ENCODE measurements at regions not wholly inside any gene's neighbourhood (a gene's known extent, or its start where the extent isn't known, plus 50 kb on each side); places are given as distances from the start of the nearest gene placed in this dataset.
"Not testable (repeated sequence)": the region's sequence is repeated elsewhere in the genome, so short reads cannot be mapped to it uniquely, and the experiment has no call there.

DNA sequence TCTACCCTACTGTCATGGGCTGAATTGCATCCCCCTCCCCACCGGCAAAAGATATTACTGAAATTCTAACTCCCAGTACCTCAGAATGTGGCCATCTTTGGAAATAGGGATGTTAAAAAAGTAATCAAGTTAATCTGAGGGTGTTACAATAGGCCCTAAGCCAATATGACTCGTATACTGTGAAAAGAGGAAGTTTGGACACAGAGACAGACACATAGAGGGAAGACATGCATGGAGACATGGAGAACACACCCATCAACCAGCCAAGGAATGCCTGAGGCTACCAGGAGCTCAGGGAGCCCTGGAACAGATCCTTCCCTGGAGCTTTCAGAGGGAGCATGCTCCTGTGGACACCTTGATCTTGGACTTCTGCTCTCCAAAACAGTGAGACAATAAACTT lies 138.2 kb upstream of the ADO start:
- DNase-seq, result no peak

DNA sequence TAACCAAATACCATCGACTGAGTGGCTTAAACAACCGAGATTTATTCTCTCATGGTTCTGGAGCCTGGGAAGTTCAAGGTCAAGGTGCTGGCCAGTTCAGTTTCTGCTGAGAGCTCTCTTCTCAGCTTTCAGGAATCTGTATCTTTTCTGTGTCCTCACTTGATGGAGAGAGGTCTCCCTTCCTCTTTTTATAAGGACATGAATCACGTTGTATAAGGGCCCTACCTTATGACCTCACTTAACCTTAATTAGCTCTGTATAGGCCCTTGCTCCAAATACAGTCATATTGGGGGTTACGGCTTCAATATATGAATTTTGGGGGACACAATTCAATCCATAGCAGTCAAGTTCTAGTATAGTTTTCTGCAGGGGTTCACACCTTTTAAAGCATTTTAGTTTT lies 135.2 kb upstream of the ADO start:
- no peak for DNase-seq

DNA sequence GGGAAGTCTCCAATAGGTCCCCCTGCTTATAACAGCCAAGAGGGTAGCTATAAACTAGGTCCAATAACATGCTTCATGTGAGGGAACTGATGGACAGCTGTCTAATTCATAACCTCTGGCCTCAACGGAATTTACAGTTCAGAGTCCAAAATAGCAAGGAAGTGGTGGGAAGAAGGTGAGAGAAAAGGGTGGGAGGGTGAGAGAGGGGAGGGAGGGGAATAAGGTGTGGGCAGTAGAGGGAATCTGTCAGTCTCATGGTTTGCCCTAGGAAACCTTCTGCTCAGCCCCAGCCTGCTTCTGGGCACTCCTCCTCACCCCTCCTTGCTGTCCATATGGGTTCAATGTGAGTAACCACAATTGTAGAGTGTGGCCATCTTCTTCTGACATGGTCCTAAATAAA lies 133.4 kb upstream of the ADO start:
- no peak for DNase-seq

DNA sequence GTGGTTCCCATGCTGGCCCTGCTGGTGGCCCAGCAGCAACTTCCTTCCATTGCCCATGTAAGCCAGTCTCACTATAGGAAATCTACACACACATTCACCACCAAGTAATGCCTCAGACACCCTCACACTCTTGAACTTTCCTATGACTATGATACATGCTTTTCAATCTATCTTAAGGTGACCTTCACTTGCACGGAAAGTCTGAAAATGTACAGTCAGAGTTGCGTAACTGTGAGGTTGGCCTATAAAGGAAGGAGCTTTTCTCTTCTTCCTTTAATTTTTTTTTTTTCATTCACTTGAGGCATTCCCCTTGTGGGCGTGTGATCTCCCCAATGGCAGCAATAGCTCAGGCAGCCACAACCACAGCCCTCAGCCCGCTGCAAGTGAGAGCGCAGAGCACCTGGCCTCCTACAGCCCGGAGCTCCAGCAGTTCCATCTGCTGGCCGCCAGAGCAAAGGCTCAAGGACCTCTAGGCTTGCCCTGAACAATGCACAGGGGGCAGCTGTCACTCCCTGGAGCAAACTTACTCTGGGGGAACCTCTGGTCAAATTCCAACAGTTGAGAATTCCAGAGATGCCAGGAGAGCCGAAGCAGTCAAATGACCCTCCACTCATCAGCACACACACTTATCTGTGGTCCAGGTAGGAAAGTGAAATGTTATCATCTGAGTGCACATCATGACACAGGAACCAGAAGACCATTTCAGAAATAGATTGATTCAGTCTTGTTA lies 123.1 kb upstream of the ADO start:
- peak; percentile 73 to 77 for DNase-seq

DNA sequence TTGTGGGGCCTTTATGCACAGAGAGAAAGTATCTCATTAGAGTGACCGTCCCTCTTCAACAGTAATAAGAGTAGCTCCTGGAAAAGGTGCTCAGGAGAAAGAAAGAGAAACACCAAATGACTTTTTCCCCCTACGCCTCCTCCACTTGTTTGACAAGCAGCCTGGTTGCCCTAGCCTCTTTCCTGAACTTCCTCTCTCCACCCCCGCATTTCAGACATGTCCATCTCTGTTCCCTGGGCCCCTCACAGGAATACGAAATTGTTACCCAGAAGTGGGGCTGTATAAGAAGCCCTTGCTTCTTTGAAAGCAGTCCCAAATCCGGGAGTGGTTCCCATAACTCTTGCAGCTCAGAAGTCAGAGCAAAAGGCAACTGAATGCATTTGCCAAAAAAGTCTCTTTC lies 119.6 kb upstream of the ADO start:
- no peak for DNase-seq

DNA sequence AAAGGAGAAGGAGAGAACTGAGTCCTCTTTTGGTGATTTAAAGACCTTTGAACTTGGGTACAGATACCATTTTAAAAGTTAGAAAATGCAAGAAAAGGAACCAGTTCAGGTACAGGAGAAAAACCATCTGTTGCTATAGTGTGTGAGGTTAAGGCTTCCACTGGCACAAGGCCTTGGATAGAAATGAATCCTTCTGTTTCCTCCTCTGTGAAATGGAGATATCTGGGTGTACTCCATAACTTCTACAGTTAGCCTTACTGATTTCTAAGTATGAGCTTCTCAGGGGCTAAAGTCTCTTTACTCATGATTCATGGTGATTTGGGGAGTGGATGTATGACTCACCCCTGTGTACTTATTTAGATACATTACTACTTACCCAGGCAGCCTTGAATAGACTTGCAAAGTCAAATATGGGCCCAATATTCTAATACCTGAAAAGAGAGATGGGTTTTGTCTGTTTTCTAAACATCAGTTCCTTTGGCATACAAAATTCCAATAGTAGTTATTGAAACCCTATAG lies 117.2 kb upstream of the ADO start:
- DNase-seq, result no peak

DNA sequence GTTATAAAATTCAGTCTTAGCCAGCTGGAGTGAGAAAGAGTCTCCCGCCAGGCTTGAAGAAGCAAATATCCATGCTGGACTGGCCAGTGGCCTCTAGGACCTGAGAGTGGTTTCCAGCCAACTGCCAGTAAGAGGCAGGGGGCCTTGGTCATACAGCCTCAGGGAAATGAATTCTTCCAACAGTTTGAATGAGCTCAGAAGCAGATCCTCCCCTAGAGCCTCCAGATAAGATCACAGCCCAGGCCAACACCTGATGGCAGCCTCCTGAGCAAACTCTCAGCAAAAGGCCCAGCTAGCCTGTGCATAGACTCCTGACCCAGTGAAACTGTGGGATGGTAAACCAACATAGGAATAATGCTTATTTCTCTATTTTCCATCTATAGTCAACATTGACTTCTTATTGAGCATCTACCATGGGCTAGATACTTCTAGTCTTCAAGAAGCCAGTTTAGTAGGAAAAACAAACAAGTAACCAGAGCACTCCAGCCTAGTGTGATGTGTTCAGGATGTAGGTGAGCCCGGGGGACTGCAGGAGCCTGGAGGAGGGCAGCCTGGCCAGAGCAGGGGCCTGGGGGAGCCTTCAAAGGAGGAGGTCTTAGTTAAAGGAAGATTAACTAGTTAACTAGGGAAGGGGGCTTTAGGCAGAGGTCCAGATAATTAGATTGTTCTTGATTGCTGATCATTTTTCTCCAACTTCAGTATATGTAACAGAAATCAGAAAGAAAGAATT lies 115.4 kb upstream of the ADO start:
- DNase-seq, result no peak

DNA sequence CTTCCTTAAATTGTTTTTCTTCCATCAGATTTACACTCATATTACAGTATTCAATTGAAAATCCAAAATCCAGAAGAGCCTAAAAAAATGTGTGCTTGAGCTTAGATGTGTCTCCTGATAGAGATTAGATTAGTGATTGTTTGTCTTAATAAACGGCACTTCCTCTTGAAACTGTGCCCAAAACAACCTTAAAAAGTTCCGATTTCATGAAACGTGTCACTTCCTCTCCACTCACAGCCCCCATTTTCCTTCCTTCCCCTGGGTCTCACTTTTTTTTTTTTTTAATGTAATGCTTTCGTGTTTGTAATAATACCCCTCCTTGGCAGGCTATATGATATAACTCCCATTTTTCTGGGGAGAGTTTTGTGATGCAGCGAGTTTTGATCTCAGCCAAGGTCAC lies 114.8 kb upstream of the ADO start:
- DNase-seq, result peak in 1 of 2 donors; percentile 66

DNA sequence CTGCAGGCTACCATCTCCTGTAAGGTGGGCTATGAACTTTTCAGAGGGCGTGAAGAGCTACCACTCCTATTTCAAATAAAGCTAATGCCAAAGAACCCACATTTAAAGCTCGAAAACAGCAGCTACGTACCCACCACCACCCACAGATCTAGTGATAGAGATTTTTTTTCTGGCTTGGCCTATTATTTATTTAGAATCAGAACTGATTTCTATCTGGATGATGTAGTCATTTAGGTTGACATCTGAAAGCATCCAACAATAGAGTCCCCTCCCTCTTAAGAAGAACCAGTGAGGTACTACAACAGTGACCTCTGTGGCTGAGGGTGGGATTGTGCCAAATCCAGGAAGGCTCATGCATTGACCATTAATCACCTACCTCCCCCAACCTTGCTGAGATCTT lies 113.8 kb upstream of the ADO start:
- peak in 1 of 2 donors; percentile 56 for DNase-seq

DNA sequence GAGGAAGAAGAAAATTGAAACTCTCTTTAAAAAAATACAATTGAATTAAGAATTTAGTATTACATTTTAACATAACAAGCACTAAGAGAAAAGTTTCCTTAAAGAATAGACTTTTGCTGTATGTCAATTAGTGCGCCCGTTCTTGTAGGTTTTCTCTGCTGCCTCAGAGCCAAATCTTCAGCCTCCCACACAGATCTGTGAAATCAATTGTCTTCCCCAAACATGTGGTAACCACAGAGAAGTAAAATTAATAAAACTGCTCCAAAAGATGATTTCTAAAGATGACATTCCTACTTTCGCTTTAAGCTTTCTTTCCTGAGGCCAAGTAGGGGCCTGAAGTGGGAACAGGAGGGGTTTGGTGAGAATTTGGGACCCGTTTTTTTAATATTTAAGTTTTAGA lies 113.2 kb upstream of the ADO start:
- peak in 1 of 2 donors; percentile 14 for DNase-seq

DNA sequence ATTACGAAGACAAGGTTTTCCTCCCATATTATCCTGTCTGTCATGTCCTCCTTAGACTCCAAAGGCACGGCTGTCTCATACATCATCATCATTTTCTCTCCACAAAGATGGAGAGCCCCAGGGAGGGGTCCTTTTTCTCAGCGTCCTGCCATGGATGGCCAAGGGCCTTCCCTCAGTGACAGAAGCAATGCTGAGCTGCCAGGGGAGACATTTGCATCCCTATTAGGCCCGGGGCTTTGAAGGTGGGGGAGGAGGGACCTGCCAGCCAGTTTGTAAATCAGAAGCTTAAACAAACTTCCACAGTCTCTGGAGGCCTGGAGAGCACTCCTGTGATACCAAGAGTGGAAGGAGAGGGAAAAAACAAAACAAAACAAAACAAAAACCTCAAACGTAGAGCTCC lies 112.4 kb upstream of the ADO start:
- DNase-seq, result no peak

DNA sequence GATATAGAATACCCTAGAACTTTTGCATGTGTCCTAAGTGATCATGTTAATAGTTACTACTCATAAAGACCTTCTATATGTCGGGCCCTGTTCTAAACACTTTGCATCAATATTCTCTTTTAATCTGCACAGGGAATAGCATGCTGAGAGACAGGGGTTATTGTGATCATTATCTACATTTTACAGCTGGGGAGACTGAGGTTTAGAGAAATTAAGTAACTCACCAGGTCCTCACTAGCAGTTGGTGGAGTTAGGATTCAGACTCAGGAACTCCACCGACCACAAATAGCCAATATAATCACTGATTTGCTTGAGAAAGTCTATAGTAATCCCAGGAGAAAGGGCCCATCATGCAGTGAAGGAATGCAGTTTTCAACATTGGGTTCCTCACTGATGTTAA lies 111.2 kb upstream of the ADO start:
- DNase-seq, result no peak

DNA sequence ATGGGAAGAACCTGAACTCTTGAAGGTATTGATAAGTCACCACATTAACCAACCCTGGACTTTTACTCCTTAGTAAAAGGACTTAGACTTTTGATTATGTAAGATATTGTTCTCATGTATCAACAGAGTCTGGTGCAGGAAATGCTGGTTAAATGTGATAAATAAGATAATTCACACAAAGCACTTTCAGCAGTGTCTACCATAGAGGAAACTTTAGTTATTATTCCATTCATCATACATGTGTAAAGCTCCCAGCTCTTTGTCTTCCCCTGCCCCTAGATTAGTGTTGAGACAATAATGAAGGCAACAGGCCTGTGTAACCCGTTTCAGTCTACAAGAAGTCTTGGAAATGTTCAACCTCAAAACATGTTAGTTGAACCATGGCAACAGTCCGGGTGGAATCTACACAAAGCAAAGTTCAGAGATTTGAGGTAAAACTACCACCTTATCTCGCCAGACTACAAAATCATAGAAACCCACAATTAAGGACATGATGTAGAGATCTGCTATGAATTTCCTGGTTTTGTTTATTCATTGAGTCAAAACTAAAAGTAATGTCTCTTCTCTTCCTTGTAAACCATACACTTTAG lies 109.9 kb upstream of the ADO start:
- DNase-seq, result peak in 1 of 2 donors; percentile 30

DNA sequence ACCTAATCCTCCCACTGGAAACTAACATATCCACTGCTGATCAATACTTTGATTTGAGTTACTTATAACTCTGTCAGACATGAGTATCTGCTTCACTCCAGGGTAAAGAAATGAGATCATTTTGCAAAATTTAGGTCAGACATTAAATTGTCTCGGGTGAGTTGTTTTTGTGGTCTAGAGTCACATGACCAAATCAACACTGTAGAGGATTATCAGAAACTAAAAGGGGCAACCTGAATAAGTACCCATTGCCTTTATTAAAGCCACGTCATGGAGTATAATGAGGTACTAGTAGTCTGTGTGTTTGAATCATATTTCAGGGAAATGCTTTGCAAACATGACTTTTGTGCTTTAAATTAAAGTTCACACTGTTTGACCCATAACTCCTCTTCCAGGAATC lies 107.7 kb upstream of the ADO start:
- DNase-seq, result peak in 1 of 2 donors; percentile 14

DNA sequence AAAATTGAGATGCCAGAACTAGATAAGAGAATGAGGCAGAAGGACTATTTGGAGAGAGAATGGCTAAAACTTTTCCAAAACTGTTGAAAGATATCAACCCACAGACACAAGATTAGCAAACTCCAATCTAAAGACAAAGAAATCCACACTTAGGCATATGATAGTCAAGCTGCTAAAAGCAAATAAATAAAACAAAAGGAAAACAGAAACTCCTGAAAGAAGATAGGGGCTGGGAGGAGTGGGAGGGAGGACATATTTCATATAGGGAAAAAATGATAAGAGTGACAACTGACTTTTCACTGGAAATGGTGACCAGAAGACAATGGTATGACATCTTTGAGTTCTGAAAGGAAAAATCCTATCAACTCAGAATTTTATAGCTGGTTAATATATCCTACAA lies 105.4 kb upstream of the ADO start:
- no peak for DNase-seq

DNA sequence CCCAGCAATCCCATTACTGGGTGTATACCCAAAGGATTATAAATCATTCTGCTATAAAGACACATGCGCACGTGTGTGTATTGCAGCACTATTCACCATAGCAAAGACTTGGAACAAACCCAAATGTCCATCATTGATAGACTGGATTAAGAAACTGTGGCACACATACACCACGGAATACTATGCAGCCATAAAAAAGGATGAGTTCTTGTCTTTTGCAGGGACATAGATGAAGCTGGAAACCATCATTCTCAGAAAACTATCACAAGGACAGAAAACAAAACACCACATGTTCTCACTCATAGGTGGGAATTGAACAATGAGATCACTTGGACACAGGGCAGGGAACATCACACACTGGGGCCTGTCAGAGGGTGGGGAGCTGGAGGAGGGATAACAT lies 100.4 kb upstream of the ADO start:
- DNase-seq, result not testable (repeated sequence)

DNA sequence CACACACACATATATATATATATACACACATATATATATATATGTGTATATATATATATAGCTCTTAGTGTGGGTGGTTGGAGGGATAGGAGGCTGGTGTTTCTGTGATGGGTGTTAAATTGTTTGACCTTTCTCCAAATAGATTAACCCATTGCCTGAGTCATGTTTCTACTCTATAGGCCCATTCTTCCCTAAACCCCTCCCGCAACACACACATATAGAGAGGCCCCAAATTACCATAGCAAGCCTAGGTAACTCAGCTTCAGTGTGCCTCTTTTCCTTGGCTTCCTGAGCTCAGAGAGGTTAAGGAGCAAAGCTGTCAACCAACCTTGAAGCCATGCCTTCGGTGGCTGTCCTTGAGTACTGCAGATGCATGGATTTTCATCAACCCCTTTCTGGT lies 98.7 kb upstream of the ADO start:
- no peak for DNase-seq

DNA sequence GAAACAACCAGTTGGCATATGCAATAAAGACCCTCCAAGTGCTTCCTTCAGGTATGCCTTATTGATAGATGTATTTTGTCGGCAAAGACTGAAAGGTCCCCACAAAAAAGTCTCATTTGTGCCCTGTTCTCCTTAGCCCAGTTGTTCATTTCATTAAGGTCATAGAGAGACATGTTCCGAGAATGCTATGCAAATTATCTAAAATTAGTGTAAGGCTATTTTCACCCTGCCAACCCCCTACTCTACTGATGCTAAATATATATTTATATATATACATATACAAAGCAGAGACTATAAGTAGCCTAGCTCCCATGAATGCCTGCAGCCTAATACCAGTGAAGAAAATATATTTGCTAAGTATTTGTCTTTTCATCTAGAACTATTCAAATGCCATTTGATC lies 96.7 kb upstream of the ADO start:
- DNase-seq, result no peak

DNA sequence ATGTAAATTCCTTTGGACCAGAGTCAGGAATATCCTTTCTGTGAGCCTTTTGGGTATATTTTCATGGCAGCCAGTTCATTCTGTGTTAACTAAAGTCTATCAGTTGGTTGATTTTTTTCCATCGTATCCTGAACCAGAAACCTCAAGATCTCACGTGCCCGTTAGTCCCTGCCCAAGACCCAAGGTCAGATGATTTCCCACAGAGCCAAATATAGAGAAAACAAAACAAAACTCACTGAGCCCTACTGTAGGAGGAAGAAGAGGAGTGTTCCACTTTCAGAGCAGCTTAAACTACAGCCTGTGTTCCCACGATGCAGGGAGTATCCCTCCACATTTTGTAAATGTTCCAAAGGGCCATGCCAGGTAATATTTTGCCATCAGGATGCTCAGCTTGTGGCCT lies 96.0 kb upstream of the ADO start:
- no peak for DNase-seq

DNA sequence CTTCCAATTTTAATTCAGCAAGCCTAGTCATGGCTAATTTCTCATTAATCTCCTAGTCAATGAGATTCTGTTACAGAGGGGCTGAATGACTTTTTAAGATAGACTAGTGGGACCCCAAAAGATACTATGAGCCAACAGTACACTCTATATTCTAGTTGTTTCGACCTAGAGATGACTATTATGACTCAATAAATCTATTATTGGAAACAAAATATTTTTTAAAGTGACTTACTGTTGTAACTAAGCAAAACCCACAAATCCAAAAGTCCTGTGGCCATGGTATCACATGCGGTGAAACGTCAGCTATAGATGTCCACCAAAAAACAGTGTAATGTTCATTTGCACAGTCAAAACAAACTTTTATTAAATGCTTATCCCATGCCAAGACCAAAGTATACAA lies 95.3 kb upstream of the ADO start:
- DNase-seq, result no peak

DNA sequence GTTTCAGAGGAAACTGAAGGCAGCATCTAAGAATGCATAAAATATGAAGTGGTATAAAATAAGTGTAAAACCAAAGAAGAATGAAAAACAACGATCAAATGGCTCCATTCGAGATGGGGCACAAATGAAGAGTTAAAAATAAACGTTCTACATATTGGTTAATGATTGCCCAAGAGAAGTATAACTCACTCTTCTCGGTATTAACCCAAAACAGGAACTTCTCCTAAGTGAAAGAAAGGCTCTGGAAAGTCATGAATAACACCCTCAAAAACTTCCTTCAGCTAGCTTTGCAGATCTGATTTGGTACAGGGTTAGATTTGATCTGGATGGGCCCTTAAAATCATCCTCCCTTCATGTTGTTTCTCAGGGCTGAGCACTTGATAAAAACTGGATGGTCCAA lies 94.3 kb upstream of the ADO start:
- DNase-seq, result no peak

DNA sequence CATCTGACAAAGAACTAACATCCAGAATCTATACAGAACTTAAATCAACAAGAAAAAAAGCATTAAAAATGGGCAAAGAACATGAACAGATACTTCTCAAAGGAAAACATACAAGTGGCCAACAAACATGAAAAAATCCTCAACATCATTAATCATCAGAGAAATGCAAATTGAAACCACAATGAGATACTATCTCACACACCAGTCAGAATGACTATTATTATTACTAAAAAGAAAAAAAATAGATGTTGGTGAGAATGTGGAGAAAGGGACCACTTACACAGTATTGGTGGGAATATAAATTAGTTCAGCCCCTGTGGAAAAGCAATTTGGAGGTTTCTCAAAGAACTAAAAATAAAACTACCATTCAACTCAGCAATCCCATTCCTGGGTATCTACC lies 89.1 kb upstream of the ADO start:
- DNase-seq, result no peak

DNA sequence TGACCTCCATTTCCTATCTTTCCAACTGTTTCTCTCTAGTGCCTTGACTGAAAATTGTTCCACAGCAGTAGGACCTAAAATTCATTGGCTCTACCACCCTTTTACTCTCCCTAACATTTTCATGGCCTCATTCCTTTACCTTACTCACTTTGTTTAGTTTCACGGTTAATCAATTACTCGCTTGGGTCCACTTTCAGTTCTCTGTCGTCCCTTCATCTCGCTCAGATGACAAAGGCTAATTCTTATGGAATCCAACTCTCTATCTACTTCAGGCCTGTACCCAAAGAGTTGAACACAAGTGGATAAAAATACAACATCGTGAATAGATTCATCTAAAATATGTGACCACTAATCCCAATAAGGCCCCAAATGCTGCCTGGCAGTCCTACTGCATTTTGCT lies 85.9 kb upstream of the ADO start:
- no peak for DNase-seq

DNA sequence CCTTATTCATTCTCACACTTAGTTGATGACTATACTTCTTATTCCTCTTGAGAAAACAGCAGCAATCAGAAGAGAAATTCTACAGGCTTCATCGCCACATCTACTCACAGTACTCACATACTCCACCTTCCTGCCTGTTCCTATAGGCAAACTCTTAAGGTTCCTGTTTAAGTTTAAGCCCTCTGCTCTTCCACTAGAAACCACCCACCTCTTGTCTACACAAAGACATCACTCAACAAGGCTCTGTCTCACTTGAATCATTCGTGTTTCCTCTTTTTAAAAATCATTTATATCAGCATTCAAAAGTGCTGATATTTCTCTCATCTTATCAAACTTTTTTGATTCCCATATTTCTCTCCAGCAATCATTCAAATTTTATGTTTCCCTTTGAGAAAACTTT lies 85.5 kb upstream of the ADO start:
- no peak for DNase-seq
